ENCODE measurements at regions not wholly inside any gene's neighbourhood (a gene's known extent, or its start where the extent isn't known, plus 50 kb on each side); places are given as distances from the start of the nearest gene placed in this dataset.

DNA sequence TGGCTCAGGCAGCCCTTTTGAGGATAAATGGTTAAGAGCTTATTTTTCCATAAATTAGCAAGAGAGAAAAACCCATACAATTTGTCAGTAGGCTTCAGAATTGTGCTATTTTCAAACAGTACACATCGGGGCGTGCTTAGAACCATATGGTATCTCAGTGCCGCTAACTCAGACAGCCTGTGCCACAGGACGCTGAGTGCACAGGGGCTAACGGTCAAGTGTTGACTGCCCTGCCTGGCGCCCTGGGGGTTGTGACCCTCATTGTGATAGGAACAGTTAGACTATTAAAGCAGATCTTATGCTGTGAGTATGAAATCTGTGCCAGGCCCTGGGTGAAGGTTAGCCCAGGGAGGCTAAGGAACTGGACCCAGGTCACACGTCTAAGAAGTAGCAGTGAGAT lies 1519.7 kb downstream of the BRD1 start:
- ATAC-seq = no peak
- TF ChIP-seq ARNTL (CRISPR knock-in tag; IDR thresholded peaks at IDR 0.05; ENCODE audit: borderline replicate concordance, low read depth) (no peak), PPARA (CRISPR knock-in tag; IDR thresholded peaks at IDR 0.05; ENCODE audit: borderline replicate concordance) (no peak), ZNF70 (CRISPR knock-in tag; IDR thresholded peaks at IDR 0.05) (no peak), ISL1 (CRISPR knock-in tag; IDR thresholded peaks at IDR 0.05) (no peak), OSR1 (CRISPR knock-in tag; IDR thresholded peaks at IDR 0.05) (no peak), ZC3H10 (CRISPR knock-in tag; IDR thresholded peaks at IDR 0.05) (no peak), ESRRG (CRISPR knock-in tag; IDR thresholded peaks at IDR 0.05) (no peak)
- TF ChIP-seq, protein P1, sequence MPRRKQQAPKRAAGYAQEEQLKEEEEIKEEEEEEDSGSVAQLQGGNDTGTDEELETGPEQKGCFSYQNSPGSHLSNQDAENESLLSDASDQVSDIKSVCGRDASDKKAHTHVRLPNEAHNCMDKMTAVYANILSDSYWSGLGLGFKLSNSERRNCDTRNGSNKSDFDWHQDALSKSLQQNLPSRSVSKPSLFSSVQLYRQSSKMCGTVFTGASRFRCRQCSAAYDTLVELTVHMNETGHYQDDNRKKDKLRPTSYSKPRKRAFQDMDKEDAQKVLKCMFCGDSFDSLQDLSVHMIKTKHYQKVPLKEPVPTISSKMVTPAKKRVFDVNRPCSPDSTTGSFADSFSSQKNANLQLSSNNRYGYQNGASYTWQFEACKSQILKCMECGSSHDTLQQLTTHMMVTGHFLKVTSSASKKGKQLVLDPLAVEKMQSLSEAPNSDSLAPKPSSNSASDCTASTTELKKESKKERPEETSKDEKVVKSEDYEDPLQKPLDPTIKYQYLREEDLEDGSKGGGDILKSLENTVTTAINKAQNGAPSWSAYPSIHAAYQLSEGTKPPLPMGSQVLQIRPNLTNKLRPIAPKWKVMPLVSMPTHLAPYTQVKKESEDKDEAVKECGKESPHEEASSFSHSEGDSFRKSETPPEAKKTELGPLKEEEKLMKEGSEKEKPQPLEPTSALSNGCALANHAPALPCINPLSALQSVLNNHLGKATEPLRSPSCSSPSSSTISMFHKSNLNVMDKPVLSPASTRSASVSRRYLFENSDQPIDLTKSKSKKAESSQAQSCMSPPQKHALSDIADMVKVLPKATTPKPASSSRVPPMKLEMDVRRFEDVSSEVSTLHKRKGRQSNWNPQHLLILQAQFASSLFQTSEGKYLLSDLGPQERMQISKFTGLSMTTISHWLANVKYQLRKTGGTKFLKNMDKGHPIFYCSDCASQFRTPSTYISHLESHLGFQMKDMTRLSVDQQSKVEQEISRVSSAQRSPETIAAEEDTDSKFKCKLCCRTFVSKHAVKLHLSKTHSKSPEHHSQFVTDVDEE (CRISPR knock-in tag; IDR thresholded peaks at IDR 0.05) = no peak
- TF ChIP-seq, protein P2, sequence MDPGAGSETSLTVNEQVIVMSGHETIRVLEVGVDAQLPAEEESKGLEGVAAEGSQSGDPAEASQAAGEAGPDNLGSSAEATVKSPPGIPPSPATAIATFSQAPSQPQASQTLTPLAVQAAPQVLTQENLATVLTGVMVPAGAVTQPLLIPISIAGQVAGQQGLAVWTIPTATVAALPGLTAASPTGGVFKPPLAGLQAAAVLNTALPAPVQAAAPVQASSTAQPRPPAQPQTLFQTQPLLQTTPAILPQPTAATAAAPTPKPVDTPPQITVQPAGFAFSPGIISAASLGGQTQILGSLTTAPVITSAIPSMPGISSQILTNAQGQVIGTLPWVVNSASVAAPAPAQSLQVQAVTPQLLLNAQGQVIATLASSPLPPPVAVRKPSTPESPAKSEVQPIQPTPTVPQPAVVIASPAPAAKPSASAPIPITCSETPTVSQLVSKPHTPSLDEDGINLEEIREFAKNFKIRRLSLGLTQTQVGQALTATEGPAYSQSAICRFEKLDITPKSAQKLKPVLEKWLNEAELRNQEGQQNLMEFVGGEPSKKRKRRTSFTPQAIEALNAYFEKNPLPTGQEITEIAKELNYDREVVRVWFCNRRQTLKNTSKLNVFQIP (CRISPR knock-in tag; IDR thresholded peaks at IDR 0.05; ENCODE audit: borderline replicate concordance, low read depth) = no peak

DNA sequence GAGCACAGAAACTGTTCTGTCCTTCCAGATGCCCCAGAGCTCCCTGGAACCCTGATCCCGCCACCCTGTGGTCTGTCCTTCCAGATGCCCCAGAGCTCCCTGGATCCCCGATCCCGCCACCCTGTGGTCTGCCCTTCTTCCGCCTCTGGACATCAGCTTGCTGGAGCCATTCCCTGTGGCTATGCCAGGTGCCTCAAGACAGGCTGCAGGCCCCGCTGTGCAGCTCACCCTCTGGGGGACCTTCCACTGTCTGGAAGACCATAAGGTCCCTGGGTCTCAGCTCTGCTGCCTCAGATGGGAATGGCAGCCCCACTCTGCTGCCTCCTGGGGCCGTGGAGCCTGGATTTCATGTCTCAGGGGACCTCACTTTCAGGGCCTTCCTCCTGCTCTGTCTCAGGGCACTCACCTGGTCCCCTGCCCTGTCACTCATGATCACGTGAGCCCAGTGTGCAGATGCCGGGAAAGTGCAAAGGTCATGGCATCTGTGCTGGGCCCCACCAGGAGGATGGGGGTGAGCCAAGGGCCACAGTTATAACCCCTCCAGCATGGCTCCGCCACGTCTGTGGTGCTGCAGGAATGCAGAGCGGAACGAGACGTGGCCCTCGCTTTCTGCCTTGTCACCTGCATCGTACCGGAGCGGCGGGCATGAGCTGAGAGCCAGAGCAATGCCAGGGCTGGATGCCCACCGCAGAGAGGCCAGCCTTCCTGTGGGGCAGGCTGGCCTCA lies 1520.7 kb downstream of the BRD1 start:
- no peak for TF ChIP-seq ZC3H10 (CRISPR knock-in tag; IDR thresholded peaks at IDR 0.05)
- no peak for ATAC-seq

DNA sequence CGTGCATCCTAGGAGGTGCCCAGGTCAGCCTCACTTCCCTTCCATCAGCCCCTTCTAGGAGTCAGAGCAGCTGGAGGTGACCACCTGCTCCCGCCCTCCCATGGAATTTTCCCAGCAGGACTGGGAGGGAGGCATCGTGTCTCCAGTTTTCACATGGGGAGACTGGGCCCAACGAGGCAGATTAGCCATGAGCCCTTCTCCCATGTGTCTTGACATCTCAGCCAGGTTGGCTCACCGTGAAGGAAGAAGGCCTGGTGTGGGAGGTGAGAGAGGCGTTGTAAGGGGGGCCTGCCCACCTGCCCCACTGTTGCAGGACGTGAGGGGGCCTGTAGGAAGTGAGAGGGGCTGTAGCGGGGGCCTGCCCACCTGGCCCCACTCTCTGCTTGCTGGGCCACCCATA lies 1521.4 kb downstream of the BRD1 start:
- TF ChIP-seq RARB (CRISPR knock-in tag; IDR thresholded peaks at IDR 0.05) = no peak
- TF ChIP-seq ARNTL (CRISPR knock-in tag; IDR thresholded peaks at IDR 0.05; ENCODE audit: borderline replicate concordance, low read depth) = no peak
- no peak for TF ChIP-seq PPARA (CRISPR knock-in tag; IDR thresholded peaks at IDR 0.05; ENCODE audit: borderline replicate concordance)
- no peak for TF ChIP-seq ESRRG (CRISPR knock-in tag; IDR thresholded peaks at IDR 0.05)
- no peak for TF ChIP-seq PATZ1 (CRISPR knock-in tag; IDR thresholded peaks at IDR 0.05; ENCODE audit: borderline replicate concordance)
- no peak for TF ChIP-seq BACH2 (CRISPR knock-in tag; IDR thresholded peaks at IDR 0.05; ENCODE audit: borderline replicate concordance)
- TF ChIP-seq, protein P1 (CRISPR knock-in tag; IDR thresholded peaks at IDR 0.05) = no peak
- no peak for TF ChIP-seq ISL1 (CRISPR knock-in tag; IDR thresholded peaks at IDR 0.05)
- ATAC-seq = no peak

DNA sequence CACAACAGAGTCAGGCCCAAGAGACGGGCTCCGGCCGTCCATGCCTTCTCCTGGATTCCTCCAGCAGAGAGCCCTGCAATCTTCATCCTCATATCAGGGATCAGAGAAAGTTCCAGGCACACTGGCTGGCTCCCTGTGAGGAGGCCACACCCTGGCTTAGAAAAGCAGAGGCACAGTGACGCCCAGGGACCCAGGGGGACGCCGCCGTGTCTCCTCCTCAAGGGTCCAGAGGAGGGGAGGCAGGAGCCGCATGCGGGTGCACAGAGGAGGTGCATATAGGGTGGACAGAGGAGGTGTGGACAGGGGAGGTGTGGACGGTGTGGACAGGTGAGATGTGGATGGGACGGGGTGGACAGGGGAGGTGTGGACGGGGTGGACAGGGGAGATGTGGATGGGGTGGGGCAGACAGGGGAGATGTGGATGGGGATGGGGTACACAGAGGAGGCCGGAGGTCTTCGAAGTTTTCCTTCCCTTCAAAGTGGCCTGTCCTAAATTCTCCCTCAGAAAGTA lies 1521.9 kb downstream of the BRD1 start:
- ATAC-seq = no peak
- no peak for TF ChIP-seq ZFP30 (CRISPR knock-in tag; IDR thresholded peaks at IDR 0.05)
- TF ChIP-seq RARB (CRISPR knock-in tag; IDR thresholded peaks at IDR 0.05) = no peak
- TF ChIP-seq TCF4 (CRISPR knock-in tag; IDR thresholded peaks at IDR 0.05; ENCODE audit: borderline replicate concordance) = no peak
- no peak for TF ChIP-seq CREB5 (CRISPR knock-in tag; IDR thresholded peaks at IDR 0.05; ENCODE audit: low read depth)
- TF ChIP-seq ARNTL (CRISPR knock-in tag; IDR thresholded peaks at IDR 0.05; ENCODE audit: borderline replicate concordance, low read depth) = no peak
- TF ChIP-seq TOX (CRISPR knock-in tag; IDR thresholded peaks at IDR 0.05; ENCODE audit: borderline replicate concordance) = no peak
- TF ChIP-seq ZNF70 (CRISPR knock-in tag; IDR thresholded peaks at IDR 0.05) = no peak
- TF ChIP-seq ESRRG (CRISPR knock-in tag; IDR thresholded peaks at IDR 0.05) = no peak
- no peak for TF ChIP-seq BACH2 (CRISPR knock-in tag; IDR thresholded peaks at IDR 0.05; ENCODE audit: borderline replicate concordance)
- TF ChIP-seq, protein P1 (CRISPR knock-in tag; IDR thresholded peaks at IDR 0.05) = no peak
- TF ChIP-seq PATZ1 (CRISPR knock-in tag; IDR thresholded peaks at IDR 0.05; ENCODE audit: borderline replicate concordance) = no peak
- no peak for TF ChIP-seq GLIS3 (CRISPR knock-in tag; IDR thresholded peaks at IDR 0.05)
- TF ChIP-seq ZC3H10 (CRISPR knock-in tag; IDR thresholded peaks at IDR 0.05) = no peak
- TF ChIP-seq ISL1 (CRISPR knock-in tag; IDR thresholded peaks at IDR 0.05) = no peak

Measured in SK-N-SH treated with all-trans-retinoic acid at 6 μM for 48 hours (cell line).